GM10248 (cell line): ENCODE measurements at regions not wholly inside any gene's neighbourhood (a gene's known extent, or its start where the extent isn't known, plus 50 kb on each side); places are given as distances from the start of the nearest gene placed in this dataset.

Experiments
- CTCF ChIA-PET: fragments of 300-600 bp; sonication (Branson Sonifier 250); formaldehyde crosslinking; extraction: SDS; loops from one replicate; lab custom pipeline; 2021; ENCODE audit warnings: antibody characterized with exemption; lab: Yijun Ruan, JAX
- POLR2A ChIA-PET: fragments of 350-650 bp; sonication (Branson Sonifier 250); formaldehyde crosslinking; extraction: SDS; loops from one replicate; lab custom pipeline; 2020; ENCODE audit warnings: antibody characterized with exemption; lab: Yijun Ruan, JAX
- DNase-seq: peaks from one replicate; pipeline ENCODE4 v3.0.0; 2012; ENCODE audit errors: extremely low spot score
- TF ChIP-seq, protein P1 (sequence below): IDR thresholded peaks from 2 replicates; pipeline ENCODE4 v1.5.1; 2012; ENCODE audit warnings: mild to moderate bottlenecking, low read depth; ENCODE audit errors: extremely low read depth, missing control alignments, control extremely low read depth

DNA sequence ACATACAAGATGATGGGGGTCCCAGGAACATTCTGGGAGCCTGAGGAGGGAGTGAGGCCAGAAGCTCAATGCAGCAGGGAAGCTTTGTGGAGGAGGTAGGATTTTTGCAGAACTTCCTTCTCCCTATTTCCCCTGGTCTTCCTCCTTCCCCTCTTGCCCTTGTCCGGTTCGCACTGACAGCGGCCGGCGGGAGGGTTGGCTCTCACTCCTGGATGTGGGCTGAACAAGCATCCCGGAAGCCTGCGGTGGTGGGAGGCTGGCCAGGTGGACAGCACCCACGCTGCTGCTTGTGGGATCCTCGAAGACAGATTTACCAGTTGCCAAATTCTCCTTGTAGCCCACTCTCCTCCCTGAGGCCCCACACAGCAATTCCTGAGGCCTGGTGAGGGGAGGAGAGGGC, 112.2 kb downstream of the KCNA5 start:
- DNase-seq, result no peak
- CTCF ChIA-PET, result no interaction called here
- TF ChIP-seq, protein P1, sequence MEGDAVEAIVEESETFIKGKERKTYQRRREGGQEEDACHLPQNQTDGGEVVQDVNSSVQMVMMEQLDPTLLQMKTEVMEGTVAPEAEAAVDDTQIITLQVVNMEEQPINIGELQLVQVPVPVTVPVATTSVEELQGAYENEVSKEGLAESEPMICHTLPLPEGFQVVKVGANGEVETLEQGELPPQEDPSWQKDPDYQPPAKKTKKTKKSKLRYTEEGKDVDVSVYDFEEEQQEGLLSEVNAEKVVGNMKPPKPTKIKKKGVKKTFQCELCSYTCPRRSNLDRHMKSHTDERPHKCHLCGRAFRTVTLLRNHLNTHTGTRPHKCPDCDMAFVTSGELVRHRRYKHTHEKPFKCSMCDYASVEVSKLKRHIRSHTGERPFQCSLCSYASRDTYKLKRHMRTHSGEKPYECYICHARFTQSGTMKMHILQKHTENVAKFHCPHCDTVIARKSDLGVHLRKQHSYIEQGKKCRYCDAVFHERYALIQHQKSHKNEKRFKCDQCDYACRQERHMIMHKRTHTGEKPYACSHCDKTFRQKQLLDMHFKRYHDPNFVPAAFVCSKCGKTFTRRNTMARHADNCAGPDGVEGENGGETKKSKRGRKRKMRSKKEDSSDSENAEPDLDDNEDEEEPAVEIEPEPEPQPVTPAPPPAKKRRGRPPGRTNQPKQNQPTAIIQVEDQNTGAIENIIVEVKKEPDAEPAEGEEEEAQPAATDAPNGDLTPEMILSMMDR, result no peak

GRCh38 chr12:5160827-5161226, 117.1 kb downstream of the KCNA5 start:
- TF ChIP-seq, protein P1, result no peak
- POLR2A ChIA-PET, result no interaction called here
- CTCF ChIA-PET, result no interaction called here
- no peak for DNase-seq

More for the DNA sequence above, 112.2 kb downstream of the KCNA5 start:
- POLR2A ChIA-PET, result no interaction called here

DNA sequence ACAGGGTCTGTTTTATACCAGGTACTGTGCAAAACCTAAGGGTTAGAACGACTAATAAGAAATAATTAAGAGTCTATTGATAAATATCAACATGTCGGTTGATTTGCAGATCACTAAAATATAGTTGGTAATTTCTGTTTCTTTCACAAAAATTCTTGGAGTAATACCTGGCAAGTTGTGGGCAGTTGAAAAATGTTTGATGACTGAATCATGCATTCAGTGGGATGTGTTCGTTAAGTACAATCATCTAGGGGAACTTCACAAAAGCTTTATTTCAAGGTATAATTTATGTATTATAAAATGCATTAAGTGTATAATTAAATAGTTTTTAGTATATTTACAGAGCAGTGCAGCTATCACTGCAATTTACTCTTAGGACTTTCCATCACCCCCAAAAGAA, 120.0 kb downstream of the KCNA5 start:
- TF ChIP-seq, protein P1, result no peak
- POLR2A ChIA-PET, result no interaction called here
- CTCF ChIA-PET, result no interaction called here
- DNase-seq, result no peak

DNA sequence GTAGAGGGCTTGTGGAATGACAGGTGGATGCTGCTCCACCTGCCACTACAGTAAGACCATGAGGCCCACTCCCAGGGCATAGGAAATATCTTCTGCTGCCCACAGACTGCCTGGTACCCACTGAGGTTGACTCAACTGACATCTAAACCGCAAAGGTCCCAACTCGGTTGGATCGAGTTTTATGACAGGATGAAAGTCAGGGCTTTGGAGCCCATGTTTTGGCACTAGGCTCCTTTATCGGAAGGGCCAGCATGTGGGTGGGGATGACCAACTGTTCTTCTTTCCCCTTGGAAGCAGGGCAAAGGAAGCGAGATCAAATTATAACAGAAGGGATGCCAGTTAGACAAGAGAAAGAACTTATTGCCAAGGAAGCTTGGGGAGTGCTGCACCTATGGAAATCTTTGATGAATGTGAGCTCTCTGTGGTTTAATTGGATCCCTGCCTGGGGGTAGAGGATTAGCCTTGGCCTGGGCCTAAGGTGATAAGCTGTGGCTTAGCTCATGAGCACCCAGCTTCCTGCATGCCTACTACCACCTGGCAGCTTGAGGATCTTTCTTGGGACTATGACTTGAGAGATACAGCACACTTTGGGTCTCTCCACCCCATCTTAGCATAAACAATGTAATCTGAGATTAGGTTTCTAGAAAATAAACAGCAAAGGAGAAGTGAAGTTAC, 121.8 kb downstream of the KCNA5 start:
- TF ChIP-seq, protein P1, result no peak
- POLR2A ChIA-PET, result no interaction called here
- no peak for DNase-seq
- CTCF ChIA-PET, result no interaction called here

DNA sequence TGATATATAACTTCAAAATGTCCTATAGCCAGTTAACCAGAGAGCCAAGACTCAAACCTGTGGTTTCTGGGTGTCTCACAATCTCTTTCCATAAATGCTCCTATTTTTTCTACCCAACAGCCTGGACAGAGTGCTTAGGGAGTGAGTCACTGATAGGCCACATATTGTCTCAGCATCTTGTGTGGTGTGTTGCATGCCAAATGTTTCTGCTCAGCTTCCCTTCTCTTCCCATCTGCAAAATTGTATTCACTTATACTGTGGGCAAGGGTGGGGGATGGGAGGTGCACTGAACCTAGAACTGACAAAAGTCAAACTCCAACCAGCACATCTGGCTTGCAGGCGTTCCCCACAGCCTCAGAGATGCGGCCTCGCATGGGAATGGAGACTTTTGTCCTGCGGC, 123.3 kb downstream of the KCNA5 start:
- TF ChIP-seq, protein P1, result no peak
- ChIA-PET CTCF (interaction anchor here (1.3 kb wide), 1 partner anchor 13 kb away, joined by 3 read pairs; no protein-coding TSS in a partner anchor), POLR2A (no interaction called here)
- DNase-seq, result no peak

GRCh38 chr12:5168148-5168547, 124.5 kb downstream of the KCNA5 start:
- POLR2A ChIA-PET, result no interaction called here
- CTCF ChIA-PET, result no interaction called here
- DNase-seq, result no peak
- TF ChIP-seq, protein P1, result no peak
